Stimulated activated naive CD4-positive, alpha-beta T cell treated with Interleukin-2 at 50 U/mL for 16 hours (primary cell): ENCODE measurements at regions not wholly inside any gene's neighbourhood (a gene's known extent, or its start where the extent isn't known, plus 50 kb on each side); places are given as distances from the start of the nearest gene placed in this dataset.

ENCODE experiments used
- DNase-seq: peaks from one replicate; lab custom pipeline; 2025; lab: John Stamatoyannopoulos, UW

DNA sequence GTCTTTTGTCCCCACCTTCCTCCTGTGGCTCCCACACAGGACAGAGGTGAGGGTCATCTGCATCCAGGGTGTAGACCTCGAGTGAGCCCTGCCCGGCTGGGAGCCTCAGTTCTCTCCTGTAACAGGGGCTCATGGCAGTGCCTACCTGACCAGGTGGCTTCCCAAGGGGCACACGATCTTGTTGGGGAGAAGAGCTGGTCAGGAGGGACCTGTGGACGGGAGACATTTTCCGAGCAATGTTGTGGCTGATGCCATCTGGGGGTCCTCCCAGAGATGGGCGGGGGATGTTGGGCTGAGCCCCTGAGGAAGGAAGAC lies 51.9 kb downstream of the CEBPB start:
- no peak for DNase-seq

- DNase-seq, result no peak
These were observed 52.4 kb downstream of the CEBPB start for GRCh38 chr20:50242863-50243609.

GRCh38 chr20:50243610-50244351 lies 53.2 kb downstream of the CEBPB start:
- no peak for DNase-seq

GRCh38 chr20:50244352-50245149 lies 53.9 kb downstream of the CEBPB start:
- no peak for DNase-seq

DNA sequence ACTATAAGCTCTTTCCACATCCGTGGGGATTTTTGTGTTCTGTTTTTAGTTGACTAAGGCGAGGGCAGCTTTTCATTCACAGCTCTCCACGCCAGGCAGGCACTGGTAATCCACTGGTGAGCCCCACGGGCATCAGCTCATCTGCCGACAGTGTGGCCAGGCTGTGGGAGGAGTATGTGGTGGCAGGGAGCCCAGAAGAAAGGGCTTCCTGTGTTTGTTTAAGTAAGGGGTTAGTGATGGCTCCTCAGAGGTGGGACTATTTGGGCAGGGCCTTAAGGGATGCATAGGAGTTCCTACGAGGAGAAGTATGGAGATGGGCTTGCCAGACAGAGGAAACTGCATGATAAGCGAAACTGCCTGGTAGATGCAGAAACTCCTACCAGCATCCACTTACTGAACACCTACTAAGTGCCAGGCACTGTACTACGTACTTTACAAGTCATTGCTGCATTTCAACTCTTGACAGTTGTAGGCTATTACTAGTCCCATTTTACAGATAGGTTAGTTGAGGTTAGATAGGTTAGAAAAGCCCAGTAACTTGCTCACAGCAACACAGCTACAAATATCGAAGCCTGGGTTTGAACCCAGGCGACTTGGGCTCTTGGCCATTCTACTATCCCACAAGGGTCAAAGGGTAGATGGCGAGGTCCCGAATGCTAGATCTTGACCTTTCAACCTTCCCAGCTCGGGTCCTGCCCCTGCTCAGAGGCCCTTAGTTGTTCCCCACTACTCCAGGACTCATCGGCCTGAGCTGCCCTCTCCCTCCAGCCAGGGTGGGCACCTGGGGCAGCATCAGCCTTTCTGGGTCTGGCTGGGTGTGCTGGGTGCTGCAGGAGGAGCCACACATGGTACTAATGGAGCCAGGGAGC lies 55.1 kb downstream of the CEBPB start:
- no peak for DNase-seq

GRCh38 chr20:50246367-50247195 lies 56.0 kb downstream of the CEBPB start:
- DNase-seq, result no peak

GRCh38 chr20:50247196-50248094 lies 56.8 kb downstream of the CEBPB start:
- no peak for DNase-seq

DNA sequence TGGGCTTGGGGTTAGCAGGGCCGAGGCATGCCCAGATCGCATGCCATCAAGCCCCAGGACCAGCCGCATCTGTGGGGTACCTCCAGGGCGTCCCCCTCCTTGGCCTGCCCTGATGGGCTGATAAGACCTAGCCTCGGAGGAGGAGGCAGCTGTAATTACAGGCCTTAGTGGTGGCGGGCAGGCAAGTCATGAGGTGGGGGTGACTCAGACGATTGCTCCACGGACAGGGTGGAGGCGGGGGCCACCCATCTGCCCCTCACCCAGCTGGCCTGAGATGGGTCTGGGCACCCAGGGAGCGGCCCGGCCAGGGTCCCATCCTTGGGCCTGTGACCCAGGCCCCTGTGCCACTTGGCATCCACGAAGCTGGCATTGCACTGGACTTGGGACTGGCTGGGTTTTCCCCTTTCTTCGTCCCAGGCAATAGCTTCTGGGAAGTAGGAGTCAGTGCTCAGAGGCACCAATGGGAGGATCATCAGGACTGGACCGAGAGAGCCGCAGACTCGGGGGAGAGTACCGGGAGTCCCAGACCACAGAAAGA lies 57.5 kb downstream of the CEBPB start:
- DNase-seq, result no peak

- DNase-seq, result no peak
These were observed 59.1 kb downstream of the CEBPB start for GRCh38 chr20:50249447-50250388.

DNA sequence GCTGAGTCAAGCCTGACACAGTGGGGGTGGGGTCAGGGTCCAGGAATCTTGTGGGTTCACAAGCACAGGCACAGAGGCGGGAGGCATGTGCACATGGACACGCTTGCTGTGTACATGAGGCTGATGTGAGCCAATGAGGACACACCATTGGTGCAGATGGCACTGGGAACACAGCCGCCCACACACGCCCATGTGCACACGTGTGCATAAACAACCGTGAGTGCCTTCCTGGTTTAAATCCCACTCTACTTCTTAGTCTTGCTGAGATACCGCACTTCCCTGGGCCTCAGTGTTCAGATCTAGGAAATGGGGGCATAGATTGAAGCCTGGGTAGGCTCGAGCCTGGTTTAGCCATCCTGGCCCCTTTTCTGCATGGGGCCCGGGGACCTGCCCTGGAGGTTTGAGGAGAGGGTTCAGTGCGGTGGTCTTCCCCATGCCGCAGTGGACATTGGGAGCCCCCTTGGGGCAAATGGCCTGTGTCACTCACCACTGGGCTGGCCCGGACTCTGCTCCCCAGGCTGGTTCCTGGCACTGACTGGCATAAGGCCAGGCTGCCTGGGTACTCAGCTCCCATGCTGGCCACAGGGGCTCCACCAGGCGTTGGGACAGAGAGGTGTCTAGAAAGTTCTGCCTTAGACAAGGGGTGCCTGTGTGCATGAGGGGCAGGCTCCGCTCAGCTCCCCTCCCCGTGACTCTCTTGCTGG lies 60.2 kb downstream of the CEBPB start:
- DNase-seq, result no peak

DNA sequence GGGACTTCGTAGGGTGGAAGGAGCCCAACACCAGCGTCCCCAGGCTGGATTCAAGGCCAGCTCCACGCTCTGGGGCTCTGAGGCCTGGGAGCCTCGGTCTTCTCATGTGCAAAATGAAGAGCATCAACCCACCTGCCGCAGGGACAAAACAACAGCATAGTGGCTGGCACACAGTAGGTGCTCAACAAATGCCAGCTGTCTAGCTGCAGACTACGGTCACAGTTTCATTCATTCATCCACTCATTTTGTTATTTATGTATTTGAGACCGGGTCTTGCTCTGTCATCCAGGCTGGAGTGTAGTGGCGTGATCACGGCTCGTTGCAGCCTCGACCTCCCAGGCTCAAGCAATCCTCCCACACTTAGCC lies 60.7 kb downstream of the CEBPB start:
- DNase-seq, result no peak

GRCh38 chr20:50251992-50252511 lies 61.4 kb downstream of the CEBPB start:
- DNase-seq, result no peak

- no peak for DNase-seq
These were observed 62.1 kb downstream of the CEBPB start for GRCh38 chr20:50252701-50253100.

GRCh38 chr20:50253101-50253500 lies 62.5 kb downstream of the CEBPB start:
- no peak for DNase-seq

DNA sequence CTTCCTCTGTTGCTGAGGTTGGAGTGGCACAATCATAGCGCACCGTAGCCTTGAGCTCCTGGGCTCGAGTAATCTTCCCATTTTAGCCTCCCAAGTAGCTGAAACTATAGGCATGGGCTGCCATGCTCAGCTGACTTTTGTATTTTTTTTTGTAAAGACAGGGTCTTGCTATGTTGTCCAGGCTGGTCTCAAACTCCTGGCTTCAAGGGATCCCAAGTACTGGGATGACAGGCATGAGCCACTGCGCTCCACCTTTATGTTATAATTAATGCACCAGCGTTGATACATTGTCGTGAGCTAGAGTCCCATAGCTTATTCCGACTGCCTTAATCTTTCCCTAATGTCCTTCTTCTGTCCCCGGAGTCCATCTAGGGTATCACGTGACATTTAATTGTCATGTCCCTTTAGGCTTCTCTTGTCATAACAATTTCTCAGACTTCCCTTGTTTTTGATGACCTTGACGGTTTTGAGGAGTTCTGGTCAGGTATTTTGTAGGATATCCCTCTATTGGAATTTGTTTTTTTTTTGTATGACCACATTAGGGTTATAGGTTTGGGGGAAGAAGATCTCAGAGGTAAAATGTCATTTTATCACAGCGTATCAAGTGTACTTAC lies 63.9 kb downstream of the CEBPB start:
- DNase-seq, result no peak

DNA sequence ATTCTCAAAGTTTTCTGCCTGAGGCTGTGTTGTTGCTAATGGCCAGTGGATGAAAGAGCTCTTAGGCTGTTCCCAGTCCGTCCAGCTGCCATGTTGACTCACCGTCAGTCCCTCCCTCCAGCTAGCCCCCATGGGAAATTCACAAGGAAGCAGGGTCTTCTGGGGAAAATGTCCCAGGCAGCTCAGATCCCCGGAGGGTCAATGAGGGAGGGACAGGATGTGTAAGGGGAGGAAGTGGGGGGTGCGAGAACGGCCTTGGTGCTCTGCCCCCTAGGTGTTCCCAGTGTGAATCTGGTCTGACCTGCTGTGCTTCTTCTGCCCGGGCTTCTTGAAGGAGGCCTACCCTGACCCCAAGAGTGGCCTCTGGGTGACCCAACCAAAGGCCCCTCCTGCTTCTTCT lies 65.9 kb downstream of the CEBPB start:
- no peak for DNase-seq

DNA sequence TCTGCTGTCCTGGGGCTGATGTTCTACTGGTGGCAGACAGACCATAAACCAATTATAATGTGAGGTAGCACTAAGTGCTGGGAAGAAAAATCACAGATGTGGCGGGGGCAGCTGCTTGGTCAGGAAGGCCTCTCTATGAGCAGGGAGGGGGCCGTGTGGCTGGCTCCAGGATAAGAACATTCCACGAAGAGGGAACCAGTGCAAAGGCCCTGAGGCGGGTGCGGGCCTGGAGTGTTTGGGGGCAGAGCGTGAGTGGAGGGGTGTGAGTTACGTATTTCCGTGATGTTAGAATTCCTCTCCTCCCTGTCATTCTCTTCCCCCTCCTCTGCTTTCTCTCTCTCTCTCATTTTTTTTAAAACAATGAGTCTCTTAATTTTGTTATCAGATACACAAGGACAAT lies 67.2 kb downstream of the CEBPB start:
- DNase-seq, result no peak
